ENCODE measurements at regions not wholly inside any gene's neighbourhood (a gene's known extent, or its start where the extent isn't known, plus 50 kb on each side); places are given as distances from the start of the nearest gene placed in this dataset.

DNA sequence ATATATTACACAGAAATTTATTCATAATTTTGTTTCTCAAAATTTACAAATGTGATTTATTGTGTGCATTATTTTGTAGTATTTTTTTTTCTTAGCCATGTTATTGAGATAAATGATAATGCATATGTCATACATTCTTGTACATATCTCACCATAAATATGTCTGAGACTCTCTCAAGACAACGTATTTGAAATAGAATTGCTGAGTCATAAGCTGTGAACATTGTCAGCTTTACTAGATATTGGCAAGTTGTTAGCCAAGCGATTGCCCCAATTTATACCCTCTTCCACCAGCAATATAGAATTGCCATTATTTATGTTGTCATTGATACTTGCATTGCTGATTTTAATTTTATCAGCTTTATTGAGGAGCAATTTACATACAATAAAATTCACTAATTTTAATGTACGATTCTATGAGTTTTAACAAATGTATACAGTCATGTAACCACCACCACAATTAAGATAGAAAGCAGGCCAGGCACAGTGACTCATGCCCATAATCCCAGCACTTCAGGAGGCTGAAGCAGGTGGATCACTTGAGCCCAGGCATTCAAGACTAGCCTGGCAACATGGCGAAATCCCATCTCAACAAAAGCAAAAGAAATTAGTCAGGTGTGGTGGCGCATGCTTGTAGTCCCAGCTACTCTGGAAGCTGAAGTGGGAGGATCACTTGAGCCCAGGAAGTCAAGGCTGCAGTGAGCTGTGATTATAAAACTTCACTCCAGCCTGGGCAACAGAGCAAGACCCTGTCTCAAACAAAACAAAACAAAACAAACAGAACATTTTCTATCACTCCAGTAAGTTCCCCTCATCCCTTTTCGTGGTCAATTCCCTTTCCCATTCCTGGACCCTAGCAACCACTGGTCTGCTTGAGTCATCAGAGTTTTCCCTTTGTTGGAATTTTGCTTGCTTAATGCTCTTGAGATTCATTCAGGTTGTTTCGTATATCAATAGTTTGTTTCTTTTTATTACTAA lies 373.1 kb downstream of the MFSD1 start:
- DNase-seq: no peak

- DNase-seq: no peak
These were observed 376.5 kb downstream of the MFSD1 start for GRCh38 chr3:159178209-159178897.

DNA sequence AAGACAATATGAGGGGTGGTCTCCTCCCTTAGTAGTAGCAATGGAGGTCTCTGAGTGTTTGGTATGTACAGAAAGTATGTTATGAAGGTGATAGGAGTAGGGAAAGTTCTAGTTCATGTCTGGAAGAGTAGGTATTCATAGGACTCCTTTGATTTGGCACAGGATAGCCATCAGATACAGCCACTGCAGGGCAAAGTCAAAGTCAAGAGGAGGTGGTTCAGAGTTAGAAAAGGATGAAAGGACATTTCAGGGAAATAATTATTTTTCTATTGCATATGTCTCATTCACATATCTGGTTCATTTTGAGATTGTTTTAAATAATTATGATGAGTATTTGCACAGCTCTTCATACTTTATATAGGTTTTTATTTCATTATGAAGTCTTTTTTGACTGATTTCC lies 381.1 kb downstream of the MFSD1 start:
- no peak for DNase-seq

DNA sequence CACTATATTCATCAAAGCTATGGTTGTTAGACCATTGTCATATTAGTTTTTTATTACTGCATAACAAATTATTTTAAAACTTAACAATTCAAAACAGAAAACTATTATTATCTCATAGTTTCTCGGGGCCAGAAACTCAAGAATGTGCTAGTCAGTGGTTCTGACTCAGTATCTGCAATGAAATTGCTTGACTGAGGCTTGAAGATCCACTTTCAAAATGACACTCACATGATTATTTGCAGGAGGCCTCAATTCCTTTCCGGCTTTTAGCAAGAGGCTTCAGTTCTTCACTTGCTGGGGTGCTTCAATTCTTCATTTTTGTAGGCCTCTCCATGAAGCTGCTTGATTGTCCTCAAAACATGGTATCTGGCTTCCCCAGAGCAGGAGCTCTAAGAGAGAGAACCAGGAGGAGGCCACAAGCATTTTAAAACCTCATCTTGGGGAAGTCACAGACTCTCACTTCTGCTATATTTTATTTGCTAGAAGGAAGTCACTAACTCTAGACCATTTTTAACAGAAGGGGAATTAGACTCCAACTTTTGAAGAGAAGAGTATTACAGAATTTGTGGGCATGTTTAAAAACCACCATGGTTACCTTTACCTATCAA lies 383.7 kb downstream of the MFSD1 start:
- DNase-seq: no peak

DNA sequence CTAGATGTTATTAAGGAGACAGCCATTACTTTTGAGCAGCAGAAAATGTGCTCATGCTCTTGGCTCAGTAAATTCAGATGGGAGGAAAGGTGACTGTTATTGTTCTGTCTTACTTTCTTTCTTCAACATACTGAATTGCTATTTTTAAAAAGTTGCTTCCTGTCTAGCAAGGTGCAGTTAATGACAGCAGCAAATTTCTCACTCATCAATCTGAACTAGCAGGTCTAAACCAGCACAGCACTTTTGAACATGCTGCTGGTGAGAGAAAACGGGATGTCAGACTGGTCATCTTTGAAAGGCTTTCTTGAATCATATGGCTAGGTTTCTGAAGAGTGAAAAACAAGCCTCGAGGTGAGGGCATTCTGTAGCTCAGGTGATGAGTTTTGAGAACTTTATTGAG lies 384.7 kb downstream of the MFSD1 start:
- DNase-seq: no peak

GRCh38 chr3:159187232-159187631 lies 385.4 kb downstream of the MFSD1 start:
- no peak for DNase-seq

DNA sequence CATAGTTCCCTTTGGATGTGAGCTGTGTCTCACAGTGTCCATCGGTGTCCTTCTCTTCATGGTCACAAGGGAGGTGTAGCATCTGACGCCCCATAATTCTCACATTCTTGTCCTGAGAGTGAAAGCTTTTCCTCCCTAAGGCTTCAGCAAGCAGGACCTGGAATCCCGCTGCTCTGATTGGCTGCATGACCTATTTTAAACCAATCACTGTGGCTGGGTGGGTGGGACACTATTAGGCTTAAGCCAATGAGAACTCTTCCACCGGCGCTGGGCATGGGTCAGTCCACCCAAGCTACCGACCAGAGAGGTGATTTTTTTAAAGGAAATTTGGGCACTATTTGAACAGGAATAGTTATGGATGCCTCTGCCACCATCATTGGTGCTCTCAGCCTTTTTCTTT lies 385.9 kb downstream of the MFSD1 start:
- no peak for DNase-seq

- DNase-seq: no peak
These were observed 388.3 kb downstream of the MFSD1 start for GRCh38 chr3:159189994-159190669.

DNA sequence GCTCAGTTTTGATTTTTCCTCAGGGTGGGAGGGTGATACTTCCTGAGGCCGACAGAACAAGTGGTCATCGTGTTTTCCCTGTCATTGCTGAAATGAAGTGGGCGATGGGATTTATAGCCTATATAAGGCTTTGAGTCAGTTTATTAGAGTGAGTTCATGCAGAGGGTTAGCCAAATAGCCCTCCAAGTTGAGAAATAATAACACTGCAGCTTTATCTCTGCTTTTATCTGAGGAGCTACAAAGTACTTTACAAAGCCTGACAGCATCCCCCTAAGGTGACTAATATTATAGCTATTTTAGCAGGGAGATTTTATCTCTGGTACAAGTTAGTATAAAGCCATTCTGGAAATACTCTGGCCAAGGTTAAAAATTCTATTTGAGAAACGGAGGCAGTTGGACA lies 389.6 kb downstream of the MFSD1 start:
- DNase-seq: no peak

DNA sequence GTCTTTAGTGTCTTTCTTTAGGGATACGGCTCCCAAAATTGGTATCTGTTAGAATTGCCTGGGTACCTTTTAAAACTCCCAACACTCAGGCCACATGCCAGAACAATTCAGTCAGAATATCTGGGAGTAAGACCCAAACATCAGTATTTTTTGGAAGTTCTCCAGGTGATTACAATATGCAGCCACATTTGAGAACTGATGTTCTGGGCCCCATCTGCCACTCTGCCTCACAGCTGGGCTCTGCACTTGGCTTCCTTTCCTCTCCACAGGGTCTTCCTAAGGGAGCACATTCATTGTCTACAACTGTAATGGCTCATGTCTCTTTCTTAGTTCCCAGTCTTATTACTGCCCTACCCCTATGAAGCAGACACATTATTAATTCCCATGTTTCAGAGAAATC lies 394.5 kb downstream of the MFSD1 start:
- no peak for DNase-seq

GRCh38 chr3:159200176-159200575 lies 398.3 kb downstream of the MFSD1 start:
- DNase-seq: no peak

- DNase-seq: no peak
These were observed 406.2 kb downstream of the MFSD1 start for GRCh38 chr3:159208050-159208449.

GRCh38 chr3:159209459-159209858 lies 407.6 kb downstream of the MFSD1 start:
- DNase-seq: no peak

DNA sequence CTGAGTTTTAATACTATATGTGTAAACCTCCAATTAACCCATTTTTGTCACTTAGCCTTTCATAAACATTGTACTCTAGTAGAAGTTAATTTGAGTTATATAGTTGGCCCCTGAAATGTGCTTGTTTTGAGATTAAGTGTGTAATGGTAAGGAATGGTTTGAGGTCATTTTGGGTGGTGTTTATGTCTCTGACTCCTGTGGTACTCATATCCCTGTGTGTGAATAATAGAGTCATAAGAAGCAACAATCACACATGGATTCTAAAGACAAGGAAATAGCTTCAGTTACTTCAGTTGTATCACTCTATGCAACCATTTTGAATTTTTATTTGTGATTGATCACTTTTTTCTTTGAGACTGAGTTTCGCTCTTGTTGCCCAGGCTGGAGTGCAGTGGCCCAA lies 408.5 kb downstream of the MFSD1 start:
- DNase-seq: no peak

GRCh38 chr3:159216311-159216710 lies 414.5 kb downstream of the MFSD1 start:
- DNase-seq: no peak

GRCh38 chr3:159219231-159219630 lies 417.4 kb downstream of the MFSD1 start:
- no peak for DNase-seq

GRCh38 chr3:159221335-159221734 lies 419.5 kb downstream of the MFSD1 start:
- no peak for DNase-seq

GRCh38 chr3:159229116-159229680 lies 427.3 kb downstream of the MFSD1 start:
- DNase-seq: no peak

GRCh38 chr3:159232966-159233365 lies 431.1 kb downstream of the MFSD1 start:
- no peak for DNase-seq

DNA sequence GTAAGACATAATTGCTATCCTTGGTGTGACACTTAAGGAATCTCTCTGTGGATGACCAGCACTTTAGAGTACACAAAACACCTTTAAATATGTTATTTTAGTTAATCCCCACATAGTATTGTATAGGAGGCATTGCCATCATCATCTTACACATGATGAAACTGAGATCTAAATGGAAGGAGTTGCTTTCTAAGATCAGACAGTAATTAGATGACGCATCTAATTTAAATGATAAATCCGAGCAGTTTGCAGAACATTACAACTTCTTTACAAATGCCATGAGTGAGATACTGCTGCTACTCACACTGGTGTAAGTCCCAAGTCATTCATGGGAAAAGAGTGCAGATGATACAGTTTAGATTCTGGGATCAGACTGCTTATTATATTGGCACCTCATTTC lies 431.9 kb downstream of the MFSD1 start:
- DNase-seq: no peak

DNA sequence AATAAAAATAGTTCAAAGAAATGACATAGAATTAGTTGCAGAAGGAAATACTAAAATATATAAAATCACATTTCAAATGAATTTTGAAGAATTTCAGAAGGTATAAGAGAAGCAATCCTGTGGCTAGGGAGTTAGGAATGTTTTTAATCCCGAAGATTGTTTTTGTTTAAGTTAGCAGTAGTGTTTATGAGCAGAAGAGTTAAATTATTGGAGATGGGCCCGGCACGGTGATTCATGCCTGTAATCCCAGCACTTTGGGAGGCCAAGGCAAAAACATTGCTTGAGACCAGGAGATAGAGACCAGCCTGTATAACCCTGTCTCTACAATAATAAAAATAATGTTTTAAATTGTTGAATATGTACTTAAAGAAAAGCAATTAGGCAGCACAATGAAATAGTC lies 432.5 kb downstream of the MFSD1 start:
- DNase-seq: no peak

DNA sequence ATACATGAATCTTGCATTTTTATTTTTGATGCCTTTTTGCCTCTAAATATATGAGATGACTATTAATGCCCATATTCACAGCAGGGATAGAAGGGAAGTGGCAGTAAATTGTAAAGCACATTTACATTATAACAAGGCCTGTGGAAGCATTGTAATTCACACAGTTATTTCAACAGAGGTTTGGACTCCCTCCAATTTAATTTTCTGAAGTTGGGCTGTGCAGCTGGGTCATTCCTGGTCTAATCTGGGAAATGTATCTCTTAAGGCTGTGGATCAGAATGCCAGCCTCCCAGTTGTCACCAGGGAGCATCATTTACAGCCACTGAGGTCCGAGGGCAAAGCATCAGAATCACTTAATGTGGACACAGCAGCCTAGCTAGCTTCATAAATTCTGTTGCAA lies 434.5 kb downstream of the MFSD1 start:
- DNase-seq: no peak

- DNase-seq: no peak
These were observed 435.4 kb downstream of the MFSD1 start for GRCh38 chr3:159237226-159237625.
